Mucosa of stomach (tissue), 1 donor: ENCODE measurements at regions not wholly inside any gene's neighbourhood (a gene's known extent, or its start where the extent isn't known, plus 50 kb on each side); places are given as distances from the start of the nearest gene placed in this dataset.

Source experiments
- H3K27me3 ChIP-seq: one replicate; pipeline ENCODE4 v1.7.0; 2013; ENCODE audit warnings: mild to moderate bottlenecking, low read length; ENCODE audit not compliant: control insufficient read depth, insufficient read depth
- H3K36me3 ChIP-seq: one replicate; pipeline ENCODE4 v1.7.0; 2013; ENCODE audit warnings: low read length; ENCODE audit not compliant: control insufficient read depth, insufficient read depth
- H3K4me1 ChIP-seq: one replicate; pipeline ENCODE4 v1.7.0; 2013; ENCODE audit warnings: mild to moderate bottlenecking, low read length; ENCODE audit not compliant: control insufficient read depth, insufficient read depth
- H3K4me3 ChIP-seq: one replicate; pipeline ENCODE4 v1.7.0; 2013; ENCODE audit warnings: low read length
- H3K9ac ChIP-seq: one replicate; pipeline ENCODE4 v1.7.0; 2013; ENCODE audit warnings: mild to moderate bottlenecking, low read length, moderate library complexity
- H3K9me3 ChIP-seq: one replicate; pipeline ENCODE4 v1.7.0; 2013; ENCODE audit warnings: mild to moderate bottlenecking, low read length, moderate library complexity; ENCODE audit not compliant: control insufficient read depth
- donor health status: Pancreatic carcinoma.

DNA sequence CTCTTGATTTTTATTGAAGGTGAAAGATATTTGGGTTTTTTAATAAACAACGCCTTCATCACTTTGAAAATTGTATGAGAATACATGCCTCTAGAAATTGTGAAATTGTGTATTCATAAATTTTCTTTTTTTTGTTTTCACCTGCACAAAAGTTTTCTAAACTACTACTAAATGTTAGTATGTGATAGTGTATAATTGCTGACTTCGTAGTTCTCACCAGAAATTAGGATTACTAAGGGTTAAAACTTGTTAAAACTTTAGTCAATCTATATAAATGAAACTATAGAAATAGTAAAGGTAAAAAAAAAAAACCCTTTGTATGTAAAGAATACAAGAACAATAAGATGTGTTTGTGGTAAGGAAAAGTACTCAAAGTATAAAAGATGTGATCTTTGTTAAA, 496.5 kb upstream of the ATP2B1 start:
- no peaks in the 10 kb centered on the region for H3K27me3 ChIP-seq
- no peaks in the 10 kb centered on the region for H3K9me3 ChIP-seq
- no peaks in the 10 kb centered on the region for H3K4me1 ChIP-seq
- H3K4me3 ChIP-seq, result no peak overlapping the region
- no peaks in the 10 kb centered on the region for H3K36me3 ChIP-seq
- H3K9ac ChIP-seq, result no peak overlapping the region

GRCh38 chr12:90203556-90203955, 494.9 kb upstream of the ATP2B1 start:
- H3K27me3 ChIP-seq, result no peaks in the 10 kb centered on the region
- no peaks in the 10 kb centered on the region for H3K4me1 ChIP-seq
- no peak overlapping the region for H3K9ac ChIP-seq
- H3K36me3 ChIP-seq, result no peaks in the 10 kb centered on the region
- H3K9me3 ChIP-seq, result no peaks in the 10 kb centered on the region
- H3K4me3 ChIP-seq, result no peak overlapping the region

GRCh38 chr12:90199006-90199405, 490.4 kb upstream of the ATP2B1 start:
- H3K9ac ChIP-seq, result no peak overlapping the region
- H3K9me3 ChIP-seq, result no peaks in the 10 kb centered on the region
- H3K4me3 ChIP-seq, result no peak overlapping the region
- H3K27me3 ChIP-seq, result no peaks in the 10 kb centered on the region
- H3K36me3 ChIP-seq, result no peaks in the 10 kb centered on the region
- H3K4me1 ChIP-seq, result no peaks in the 10 kb centered on the region

DNA sequence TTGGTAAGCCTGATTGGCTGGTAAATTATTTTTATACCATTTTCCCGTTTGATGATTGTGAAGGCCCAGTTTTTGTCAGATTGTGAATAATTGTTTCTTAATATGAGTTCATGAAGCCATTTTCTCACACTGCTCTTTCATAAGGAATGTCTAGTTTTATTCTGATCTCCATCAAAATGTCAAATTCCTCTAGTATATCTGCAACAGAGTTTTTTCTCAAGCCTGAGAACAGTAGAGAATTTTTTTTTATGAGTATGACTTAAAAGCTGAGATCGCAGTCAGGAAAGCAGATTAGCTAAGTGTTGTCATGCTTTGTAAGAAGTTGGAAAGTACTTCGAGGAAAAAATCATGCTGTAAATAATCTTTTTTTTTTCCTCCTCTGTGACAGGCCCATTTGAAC, 484.9 kb upstream of the ATP2B1 start:
- H3K4me3 ChIP-seq, result no peak overlapping the region
- no peaks in the 10 kb centered on the region for H3K27me3 ChIP-seq
- H3K36me3 ChIP-seq, result no peaks in the 10 kb centered on the region
- no peaks in the 10 kb centered on the region for H3K9me3 ChIP-seq
- H3K4me1 ChIP-seq, result no peaks in the 10 kb centered on the region
- no peak overlapping the region for H3K9ac ChIP-seq

DNA sequence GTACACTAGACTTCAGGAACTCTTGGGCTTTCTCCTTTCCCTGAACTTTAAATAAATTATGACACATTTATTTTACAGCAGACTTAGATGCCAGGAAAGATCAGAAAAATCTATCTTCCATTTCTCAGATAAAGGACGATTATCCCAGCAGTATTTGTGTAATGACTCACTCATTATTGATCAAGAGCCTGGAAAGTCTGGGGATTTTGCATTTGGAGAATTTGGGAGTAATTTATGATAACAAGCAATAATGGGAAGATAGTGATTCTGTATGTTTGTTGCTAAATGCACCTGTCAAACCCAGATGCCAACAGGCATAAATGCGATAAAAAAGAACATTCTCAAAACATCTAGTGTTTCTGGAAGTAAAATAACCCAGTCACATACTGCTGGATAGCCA, 480.2 kb upstream of the ATP2B1 start:
- H3K4me1 ChIP-seq, result no peaks in the 10 kb centered on the region
- no peaks in the 10 kb centered on the region for H3K27me3 ChIP-seq
- no peaks in the 10 kb centered on the region for H3K9me3 ChIP-seq
- no peak overlapping the region for H3K9ac ChIP-seq
- no peaks in the 10 kb centered on the region for H3K36me3 ChIP-seq
- H3K4me3 ChIP-seq, result no peak overlapping the region

DNA sequence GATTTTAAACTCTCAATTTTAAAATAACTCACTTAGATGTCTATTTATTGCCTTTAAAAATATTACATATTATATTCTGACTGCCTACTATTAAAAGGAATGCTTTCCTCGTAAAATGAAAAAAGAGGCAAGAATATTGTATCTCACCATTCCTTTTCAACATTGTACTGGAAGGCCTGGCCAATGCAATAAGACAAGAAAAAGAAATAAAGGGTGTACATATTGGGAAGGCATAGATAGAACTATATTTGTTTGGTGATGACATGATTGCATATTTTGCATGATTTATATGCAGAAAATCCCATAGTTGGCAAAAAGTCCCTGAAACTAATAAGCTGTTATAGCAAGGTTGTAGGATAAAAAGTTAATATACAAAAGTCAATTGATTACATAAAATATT, 474.6 kb upstream of the ATP2B1 start:
- no peaks in the 10 kb centered on the region for H3K27me3 ChIP-seq
- H3K9ac ChIP-seq, result no peak overlapping the region
- H3K9me3 ChIP-seq, result no peaks in the 10 kb centered on the region
- H3K36me3 ChIP-seq, result no peaks in the 10 kb centered on the region
- no peaks in the 10 kb centered on the region for H3K4me1 ChIP-seq
- no peak overlapping the region for H3K4me3 ChIP-seq

DNA sequence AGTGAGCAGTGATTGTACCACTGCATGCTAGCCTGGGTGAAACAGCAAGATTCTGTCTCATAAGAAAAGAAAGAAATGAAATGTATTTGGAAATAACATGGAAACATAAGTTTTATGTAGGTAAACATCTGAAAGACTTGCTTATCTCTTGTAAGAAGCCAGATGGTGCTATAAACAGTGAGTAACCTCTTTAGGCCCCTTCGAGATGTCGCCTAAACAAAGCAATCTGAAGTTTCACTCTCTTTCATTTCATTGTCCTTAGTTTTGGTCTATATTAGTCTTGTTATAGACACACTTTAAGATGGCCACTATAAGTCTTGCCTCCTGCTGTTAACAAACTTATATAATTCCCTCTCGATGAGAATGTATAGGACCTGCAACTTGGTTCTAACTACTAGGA, 472.6 kb upstream of the ATP2B1 start:
- Histone ChIP-seq H3K9me3 (no peaks in the 10 kb centered on the region), H3K9ac (no peak overlapping the region), H3K27me3 (no peaks in the 10 kb centered on the region), H3K4me3 (no peak overlapping the region), H3K36me3 (no peaks in the 10 kb centered on the region), H3K4me1 (no peaks in the 10 kb centered on the region)

DNA sequence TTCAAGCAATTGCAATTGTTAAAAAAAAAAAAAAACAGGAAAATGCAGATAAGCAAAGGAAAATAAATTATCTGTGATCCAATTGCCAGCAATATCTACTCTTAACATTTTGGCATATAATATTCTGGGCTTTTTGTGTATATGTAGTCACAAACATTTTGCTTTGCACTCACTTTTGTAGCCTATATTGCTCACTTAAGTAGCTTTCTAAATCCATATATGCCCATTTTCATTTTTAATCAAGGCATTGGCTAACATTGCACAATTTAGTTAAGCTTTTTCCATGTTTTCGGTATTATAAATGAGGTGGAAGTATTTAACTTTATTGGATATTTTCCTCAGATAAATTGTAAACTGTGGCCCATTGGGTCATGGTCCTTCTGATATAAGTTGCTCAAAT, 466.3 kb upstream of the ATP2B1 start:
- Histone ChIP-seq H3K9ac (no peak overlapping the region), H3K9me3 (no peaks in the 10 kb centered on the region), H3K4me1 (no peaks in the 10 kb centered on the region), H3K27me3 (no peaks in the 10 kb centered on the region), H3K4me3 (no peak overlapping the region), H3K36me3 (no peaks in the 10 kb centered on the region)

DNA sequence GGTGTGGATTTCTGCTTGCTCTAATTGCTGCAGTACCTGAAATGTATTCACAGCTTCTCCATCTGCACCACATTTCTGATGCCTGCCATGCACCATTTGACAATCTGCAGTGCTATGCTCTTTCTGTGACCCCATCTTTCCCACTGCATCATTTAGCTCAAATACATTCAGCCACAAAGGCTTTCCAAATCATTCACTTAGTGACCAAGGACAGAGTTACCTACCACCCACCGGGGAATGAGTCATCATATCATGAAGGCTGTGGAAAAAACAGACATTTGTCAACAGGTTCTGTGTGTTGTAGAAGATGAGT, 465.5 kb upstream of the ATP2B1 start:
- Histone ChIP-seq H3K4me1 (no peaks in the 10 kb centered on the region), H3K36me3 (no peaks in the 10 kb centered on the region), H3K9me3 (no peaks in the 10 kb centered on the region), H3K27me3 (no peaks in the 10 kb centered on the region), H3K9ac (no peak overlapping the region), H3K4me3 (no peak overlapping the region)

- Histone ChIP-seq H3K36me3 (no peaks in the 10 kb centered on the region), H3K9me3 (no peaks in the 10 kb centered on the region), H3K4me3 (no peak overlapping the region), H3K9ac (no peak overlapping the region), H3K4me1 (no peaks in the 10 kb centered on the region), H3K27me3 (no peaks in the 10 kb centered on the region)
Observed at GRCh38 chr12:90173499-90174197, 465.0 kb upstream of the ATP2B1 start.

- Histone ChIP-seq H3K4me3 (no peak overlapping the region), H3K4me1 (no peaks in the 10 kb centered on the region), H3K36me3 (no peaks in the 10 kb centered on the region), H3K9me3 (no peaks in the 10 kb centered on the region), H3K9ac (no peak overlapping the region), H3K27me3 (no peaks in the 10 kb centered on the region)
Observed at GRCh38 chr12:90172524-90172923, 463.9 kb upstream of the ATP2B1 start.

DNA sequence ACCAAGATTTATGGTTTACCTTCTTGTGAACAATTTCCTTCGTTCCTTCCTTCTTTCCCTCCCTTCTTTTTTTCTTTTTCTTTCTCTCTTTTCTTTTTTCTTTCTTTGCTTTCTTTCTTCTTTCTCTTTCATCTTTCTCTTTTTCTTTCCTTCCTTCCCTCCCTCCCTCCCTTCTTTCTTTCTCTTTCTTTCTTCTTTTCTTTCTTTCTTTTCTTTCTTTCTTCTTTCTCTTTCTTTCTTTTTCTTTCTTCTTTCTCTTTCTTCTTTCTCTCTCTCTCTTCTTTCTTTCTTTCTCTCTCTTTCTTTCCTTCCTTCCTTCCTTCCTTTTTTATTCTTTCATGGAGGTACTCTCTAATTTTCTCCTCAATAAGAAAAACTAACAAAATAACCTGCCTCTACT, 462.1 kb upstream of the ATP2B1 start:
- Histone ChIP-seq H3K9ac (no peak overlapping the region), H3K4me1 (no peaks in the 10 kb centered on the region), H3K36me3 (no peaks in the 10 kb centered on the region), H3K4me3 (no peak overlapping the region), H3K27me3 (no peaks in the 10 kb centered on the region), H3K9me3 (no peaks in the 10 kb centered on the region)

DNA sequence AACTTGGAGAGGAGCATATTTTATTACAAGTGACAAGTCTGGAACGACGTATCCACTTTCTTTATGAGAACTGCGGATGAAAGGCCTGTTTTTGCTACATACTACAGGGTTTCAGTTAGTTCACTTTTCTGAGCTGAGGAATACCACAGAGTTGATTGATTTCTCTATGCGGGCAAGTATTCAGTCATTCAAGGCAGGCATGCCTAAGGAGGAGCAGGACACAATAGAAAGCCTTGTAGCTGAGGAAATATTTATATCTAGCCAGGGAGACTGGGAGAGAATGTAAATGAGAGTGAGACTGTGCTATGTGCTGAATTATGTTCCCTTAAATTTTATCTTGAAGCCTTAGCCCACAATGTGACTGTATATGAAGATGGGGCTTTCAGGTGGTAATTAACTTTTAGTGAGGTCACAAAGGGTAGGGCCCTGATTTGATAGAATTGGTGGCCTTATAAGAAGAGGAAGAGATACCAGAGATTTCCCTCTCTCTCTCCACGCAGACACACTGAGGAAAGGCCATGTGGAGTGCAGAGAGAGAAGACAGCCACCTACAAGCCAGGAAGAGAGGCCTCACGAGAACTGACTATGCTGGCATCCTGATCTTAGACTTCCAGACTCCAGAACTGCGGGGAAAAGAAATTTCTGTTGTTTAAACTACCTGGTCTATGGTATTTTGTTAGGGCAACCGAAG, 459.0 kb upstream of the ATP2B1 start:
- H3K9me3 ChIP-seq, result no peaks in the 10 kb centered on the region
- H3K4me3 ChIP-seq, result no peak overlapping the region
- no peak overlapping the region for H3K9ac ChIP-seq
- no peaks in the 10 kb centered on the region for H3K27me3 ChIP-seq
- no peaks in the 10 kb centered on the region for H3K4me1 ChIP-seq
- no peaks in the 10 kb centered on the region for H3K36me3 ChIP-seq
